RWPE1 (cell line): ENCODE measurements at regions not wholly inside any gene's neighbourhood (a gene's known extent, or its start where the extent isn't known, plus 50 kb on each side); places are given as distances from the start of the nearest gene placed in this dataset.

ENCODE experiments used
- CTCF ChIA-PET: fragments of 350-600 bp; sonication (Branson Sonifier 250); formaldehyde crosslinking; extraction: SDS; loops from one replicate; lab custom pipeline; 2021; lab: Yijun Ruan, JAX
- POLR2A ChIA-PET: fragments of 400-600 bp; formaldehyde crosslinking; extraction: SDS; loops from one replicate; lab custom pipeline; 2020; ENCODE audit warnings: antibody characterized with exemption; ENCODE audit not compliant: low non-redundant PET; lab: Yijun Ruan, JAX
- DNase-seq: peaks from one replicate; pipeline ENCODE4 v3.0.0; 2012; ENCODE audit warnings: low spot score
- H3K27ac ChIP-seq: fragments of 450-650 bp; 2 replicates; pipeline ENCODE4 v1.5.1; 2017
- TF ChIP-seq, protein P1 (sequence below): fragments of 450-650 bp; conservative IDR thresholded peaks from 2 replicates; pipeline ENCODE4 v1.5.1; 2017; ENCODE audit warnings: low read depth, mild to moderate bottlenecking

GRCh38 chr14:56962444-56963080 is 152.3 kb upstream of the OTX2 start:
- ChIA-PET CTCF (no interaction called here), POLR2A (no interaction called here)
- H3K27ac ChIP-seq: no peak overlapping the region
- TF ChIP-seq, protein P1, sequence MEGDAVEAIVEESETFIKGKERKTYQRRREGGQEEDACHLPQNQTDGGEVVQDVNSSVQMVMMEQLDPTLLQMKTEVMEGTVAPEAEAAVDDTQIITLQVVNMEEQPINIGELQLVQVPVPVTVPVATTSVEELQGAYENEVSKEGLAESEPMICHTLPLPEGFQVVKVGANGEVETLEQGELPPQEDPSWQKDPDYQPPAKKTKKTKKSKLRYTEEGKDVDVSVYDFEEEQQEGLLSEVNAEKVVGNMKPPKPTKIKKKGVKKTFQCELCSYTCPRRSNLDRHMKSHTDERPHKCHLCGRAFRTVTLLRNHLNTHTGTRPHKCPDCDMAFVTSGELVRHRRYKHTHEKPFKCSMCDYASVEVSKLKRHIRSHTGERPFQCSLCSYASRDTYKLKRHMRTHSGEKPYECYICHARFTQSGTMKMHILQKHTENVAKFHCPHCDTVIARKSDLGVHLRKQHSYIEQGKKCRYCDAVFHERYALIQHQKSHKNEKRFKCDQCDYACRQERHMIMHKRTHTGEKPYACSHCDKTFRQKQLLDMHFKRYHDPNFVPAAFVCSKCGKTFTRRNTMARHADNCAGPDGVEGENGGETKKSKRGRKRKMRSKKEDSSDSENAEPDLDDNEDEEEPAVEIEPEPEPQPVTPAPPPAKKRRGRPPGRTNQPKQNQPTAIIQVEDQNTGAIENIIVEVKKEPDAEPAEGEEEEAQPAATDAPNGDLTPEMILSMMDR: no peak
- no peak for DNase-seq

DNA sequence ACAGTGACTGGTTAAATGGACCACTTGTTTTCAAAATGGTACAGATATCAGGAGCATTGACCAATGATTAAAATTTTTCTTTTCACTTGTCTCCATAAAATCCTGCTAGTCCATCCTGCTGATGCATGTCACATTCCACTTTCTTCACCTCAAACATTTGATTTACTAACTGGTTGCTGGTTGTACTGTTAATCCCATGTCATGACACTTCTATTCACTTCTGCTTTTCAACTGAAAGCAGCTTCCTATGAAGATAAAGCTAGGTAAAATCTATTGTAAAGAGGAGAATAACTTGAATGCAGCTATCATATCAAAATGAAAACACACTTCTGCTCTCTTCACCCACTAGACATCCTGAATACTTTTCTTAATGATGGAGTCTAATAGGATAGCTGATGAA is 149.6 kb upstream of the OTX2 start:
- ChIA-PET CTCF (no interaction called here), POLR2A (no interaction called here)
- TF ChIP-seq, protein P1: no peak
- DNase-seq: no peak
- no peak overlapping the region for H3K27ac ChIP-seq

GRCh38 chr14:56959121-56959520 is 148.8 kb upstream of the OTX2 start:
- DNase-seq: no peak
- CTCF ChIA-PET: interaction anchor here (0.6 kb wide), 2 partner anchors 9 to 50 kb away, joined by 3 to 4 read pairs; no protein-coding TSS in a partner anchor
- no peak overlapping the region for H3K27ac ChIP-seq
- POLR2A ChIA-PET: no interaction called here
- TF ChIP-seq, protein P1: no peak

GRCh38 chr14:56956182-56956581 is 145.9 kb upstream of the OTX2 start:
- no peak for DNase-seq
- H3K27ac ChIP-seq: no peak overlapping the region
- POLR2A ChIA-PET: no interaction called here
- TF ChIP-seq, protein P1: no peak
- CTCF ChIA-PET: no interaction called here

- POLR2A ChIA-PET: no interaction called here
- CTCF ChIA-PET: no interaction called here
- TF ChIP-seq, protein P1: no peak
- H3K27ac ChIP-seq: no peak overlapping the region
- no peak for DNase-seq
Observed at GRCh38 chr14:56955745-56956144, 145.5 kb upstream of the OTX2 start.

GRCh38 chr14:56953884-56954283 is 143.6 kb upstream of the OTX2 start:
- CTCF ChIA-PET: interaction anchor here (0.6 to 0.9 kb wide), 2 partner anchors 27 to 252 kb away, joined by 4 to 6 read pairs; no protein-coding TSS in a partner anchor
- TF ChIP-seq, protein P1: no peak
- POLR2A ChIA-PET: no interaction called here
- DNase-seq: no peak
- H3K27ac ChIP-seq: no peak overlapping the region
